DMS79 treated with DMSO at 0.1 percent for 48 hours (cell line): ENCODE measurements at regions not wholly inside any gene's neighbourhood (a gene's known extent, or its start where the extent isn't known, plus 50 kb on each side); places are given as distances from the start of the nearest gene placed in this dataset.
A peak's percentile ranks its signal among the peaks of the same experiment; 100 is the strongest.
"Not testable (repeated sequence)": the region's sequence is repeated elsewhere in the genome, so short reads cannot be mapped to it uniquely, and the experiment has no call there.

ENCODE experiments used
- DNase-seq: peaks from one replicate; lab custom pipeline; 2025; lab: John Stamatoyannopoulos, UW

DNA sequence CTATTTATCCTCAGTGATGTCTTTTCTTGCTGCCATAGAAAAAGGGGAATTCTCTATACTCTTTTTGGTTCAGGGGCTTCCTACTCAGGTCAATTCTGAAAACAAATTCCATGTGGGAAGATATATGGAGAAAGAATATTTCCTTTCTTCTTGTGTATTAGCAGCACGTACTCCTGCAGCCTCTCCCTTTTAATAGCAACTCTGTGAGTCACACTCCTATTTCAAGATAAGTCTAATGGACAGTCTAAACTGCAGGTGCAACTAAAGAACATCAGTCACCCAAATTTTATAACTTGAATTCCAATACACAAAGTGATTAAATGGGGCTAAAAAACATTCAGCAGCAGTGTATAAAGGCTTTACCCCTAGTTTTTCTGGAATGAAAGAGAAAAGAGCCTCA, 942.2 kb downstream of the CNTNAP5 start:
- DNase-seq: no peak

DNA sequence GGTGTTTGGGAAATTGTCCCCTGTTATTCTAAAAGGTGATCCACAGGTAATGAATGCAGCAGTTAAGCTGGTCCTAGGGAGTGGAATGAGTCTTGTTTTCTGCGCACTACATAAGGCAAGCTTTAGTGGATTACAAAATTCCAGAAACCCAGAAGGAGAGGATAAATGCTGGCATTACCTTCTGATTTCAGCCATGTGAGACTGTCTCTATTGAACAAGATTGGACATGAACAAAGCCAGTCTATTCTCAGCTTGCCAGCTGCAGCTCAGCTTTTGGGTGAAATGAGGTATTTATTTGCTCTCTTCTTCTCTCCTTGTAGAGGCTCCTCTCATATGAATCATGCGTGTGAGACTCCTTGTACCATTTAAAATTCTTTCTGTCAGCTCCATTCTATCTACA, 944.9 kb downstream of the CNTNAP5 start:
- peak; percentile 29 for DNase-seq

DNA sequence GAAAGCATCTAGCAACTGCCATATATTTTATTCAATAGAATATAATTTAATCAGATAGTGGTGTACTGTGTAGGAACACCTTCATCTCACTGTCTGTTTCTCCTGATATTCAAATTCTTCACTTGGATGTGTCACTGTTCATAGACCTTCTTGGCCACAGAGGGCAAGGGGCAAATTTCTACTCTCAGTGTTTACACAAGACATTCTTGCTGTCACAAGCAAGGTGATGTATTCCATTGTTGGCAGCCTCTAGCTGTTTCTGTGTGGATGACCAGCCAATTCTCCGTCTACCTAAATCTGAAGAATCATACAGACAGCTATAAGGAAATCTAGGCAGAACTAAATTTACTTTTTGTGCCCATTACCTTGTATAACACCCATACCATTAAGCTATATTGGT, 948.3 kb downstream of the CNTNAP5 start:
- no peak for DNase-seq

DNA sequence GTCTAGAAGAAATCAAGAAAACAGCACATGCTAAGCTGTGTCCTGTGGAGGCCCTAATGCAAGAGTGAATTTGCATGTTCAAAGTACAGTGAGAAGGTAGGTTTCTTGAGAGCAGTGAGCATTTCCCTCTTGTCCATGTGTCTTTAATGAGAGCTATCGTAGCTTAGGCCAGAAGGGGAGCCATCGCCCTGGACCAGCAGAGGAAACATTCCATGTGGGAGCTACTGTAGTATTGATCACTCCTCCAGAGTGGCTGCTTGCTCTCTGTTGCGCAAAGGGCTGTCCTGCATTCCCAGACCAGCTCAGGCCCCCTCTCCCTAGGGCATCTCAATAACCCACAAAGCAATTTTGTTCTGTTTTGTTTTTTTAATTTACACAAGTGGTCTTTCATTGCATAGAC, 950.1 kb downstream of the CNTNAP5 start:
- no peak for DNase-seq

DNA sequence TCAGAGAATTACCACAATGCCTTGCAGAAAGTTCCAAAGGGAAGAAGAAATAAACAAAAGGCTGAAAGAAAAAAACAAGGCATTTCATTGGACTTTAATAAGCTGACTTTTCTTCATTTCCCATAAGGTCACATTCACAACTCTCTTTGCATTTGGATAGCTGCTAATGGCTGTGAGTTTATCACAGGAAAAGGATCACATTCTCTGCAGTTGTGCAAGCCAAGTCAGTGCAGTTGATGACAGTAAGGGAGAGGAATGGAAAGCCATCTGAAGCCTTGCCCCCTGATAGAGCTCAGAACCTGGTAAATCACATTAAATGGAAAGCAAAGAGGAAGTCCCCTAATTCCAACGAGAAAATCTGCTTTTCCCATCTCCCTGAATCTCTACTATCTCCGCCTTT, 950.6 kb downstream of the CNTNAP5 start:
- DNase-seq: no peak

DNA sequence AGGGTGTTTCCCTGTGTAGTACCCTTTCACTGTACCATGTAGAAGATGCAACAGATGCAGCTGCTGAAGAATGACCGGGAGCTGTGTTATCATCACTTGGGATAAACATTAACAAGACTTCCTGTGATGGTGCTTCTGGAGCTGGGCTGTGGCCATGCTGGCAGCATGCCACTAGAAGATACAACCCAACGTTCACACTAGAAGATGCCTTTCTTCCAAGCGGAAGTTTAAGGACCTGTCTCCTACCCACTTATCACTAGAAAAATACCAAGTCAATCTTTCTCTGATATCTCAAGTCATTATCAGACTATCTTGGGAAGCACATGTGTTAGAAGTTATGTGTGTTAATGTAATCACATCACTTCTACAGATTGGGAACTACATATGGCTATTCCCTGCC, 953.5 kb downstream of the CNTNAP5 start:
- no peak for DNase-seq

DNA sequence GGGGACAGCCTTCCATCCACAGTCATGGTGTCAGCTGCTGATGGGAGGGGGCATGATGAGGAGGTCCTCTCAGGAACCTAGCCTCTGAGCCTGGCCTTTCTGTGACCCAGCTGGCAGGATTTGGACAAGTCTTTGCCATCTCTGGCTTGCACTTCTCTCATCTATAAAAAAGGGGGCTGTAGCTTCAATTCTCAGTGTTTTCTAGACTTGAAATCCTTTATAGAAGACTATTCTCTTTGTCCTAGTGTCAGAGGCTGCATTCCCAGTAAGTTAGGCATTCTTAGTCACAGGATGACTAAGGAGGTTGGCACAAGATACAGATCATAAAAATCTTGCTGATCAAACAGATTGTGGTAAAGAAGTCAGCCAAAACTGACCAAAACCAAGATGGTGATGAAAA, 958.5 kb downstream of the CNTNAP5 start:
- no peak for DNase-seq

DNA sequence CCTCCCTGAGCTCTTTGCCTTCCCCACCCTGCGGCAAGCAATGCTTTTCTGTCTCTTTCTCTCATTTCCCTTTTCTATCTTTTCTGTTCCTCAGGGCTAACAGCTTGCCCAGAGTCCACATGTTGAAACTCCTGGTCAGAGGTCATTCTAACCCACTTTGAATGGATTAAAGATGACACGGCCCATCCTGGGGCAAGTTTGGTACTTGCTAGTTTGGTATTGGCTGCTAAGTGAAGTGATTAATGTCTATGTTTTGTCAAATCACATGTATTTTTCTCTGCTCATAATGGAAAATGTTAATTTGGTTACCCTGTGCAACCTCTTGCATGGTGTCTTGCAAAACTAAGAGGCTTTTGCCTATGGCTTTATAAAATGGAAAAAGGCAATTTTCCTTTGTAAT, 960.2 kb downstream of the CNTNAP5 start:
- DNase-seq: no peak

DNA sequence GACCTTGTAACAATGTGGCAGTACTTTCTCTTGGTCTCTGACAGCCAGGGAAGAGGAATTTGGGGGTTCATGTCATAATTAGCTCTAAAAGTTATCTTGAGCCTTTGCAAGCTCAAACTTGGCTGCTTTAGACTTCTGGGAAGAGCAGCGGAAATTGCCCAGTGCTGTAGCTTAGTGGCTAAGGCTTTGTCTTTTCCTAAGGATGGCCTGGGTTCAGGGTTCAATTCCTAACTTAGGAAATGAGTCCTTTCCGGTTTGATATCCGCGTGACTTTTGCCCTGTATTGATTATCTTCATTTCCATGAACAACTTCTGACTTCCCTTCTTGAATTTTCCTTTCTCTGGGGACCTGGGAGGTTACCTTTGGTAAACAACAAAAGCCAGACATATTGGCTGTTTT, 961.0 kb downstream of the CNTNAP5 start:
- no peak for DNase-seq

DNA sequence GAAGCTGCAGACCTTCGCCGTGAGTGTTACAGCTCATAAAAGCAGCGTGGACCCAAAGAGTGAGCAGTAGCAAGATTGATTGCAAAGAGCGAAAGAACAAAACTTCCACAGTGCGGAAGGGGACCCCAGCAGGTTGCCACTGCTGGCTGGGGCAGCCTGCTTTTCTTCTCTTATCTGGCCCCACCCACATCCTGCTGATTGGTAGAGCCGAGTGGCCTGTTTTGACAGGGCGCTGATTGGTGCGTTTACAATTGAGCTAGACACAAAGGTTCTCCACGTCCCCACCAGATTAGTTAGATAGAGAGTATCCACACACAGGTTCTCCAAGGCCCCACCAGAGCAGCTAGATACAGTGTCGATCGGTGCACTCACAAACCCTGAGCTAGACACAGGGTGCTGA, 961.8 kb downstream of the CNTNAP5 start:
- DNase-seq: not testable (repeated sequence)

DNA sequence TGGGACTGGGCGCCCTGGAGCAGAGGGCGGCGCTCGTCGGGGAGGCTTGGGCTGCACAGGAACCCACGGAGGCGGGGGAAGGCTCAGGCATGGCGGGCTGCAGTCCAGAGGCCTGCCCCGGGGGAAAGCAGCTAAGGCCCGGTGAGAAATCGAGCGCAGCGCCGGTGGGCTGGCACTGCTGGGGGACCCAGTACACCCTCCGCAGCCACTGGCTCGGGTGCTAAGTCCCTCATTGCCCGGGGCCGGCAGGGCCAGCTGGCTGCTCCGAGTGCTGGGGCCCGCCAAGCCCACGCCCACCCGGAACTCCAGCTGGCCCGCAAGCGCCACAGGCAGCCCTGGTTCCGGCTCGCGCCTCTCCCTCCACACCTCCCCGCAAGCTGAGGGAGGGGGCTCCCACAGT, 962.3 kb downstream of the CNTNAP5 start:
- DNase-seq: not testable (repeated sequence)

DNA sequence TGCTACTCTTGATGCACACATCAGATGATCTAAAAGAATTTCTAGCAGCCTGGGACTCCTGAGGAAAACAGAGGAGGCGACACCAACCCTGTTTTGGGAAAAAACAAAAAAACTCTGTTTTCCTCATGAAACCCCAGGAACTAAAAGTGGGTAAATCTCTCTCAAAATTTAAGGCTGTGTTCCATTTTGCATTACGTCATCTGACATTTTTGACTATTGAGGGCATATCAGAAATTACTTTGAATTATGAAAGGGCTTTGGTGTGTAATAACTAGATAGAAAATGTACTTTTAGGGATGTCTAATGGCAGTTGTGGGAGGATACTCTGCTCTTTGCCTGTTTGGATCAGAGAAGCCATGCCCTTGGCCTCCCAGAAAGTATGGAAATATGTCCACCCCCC, 963.0 kb downstream of the CNTNAP5 start:
- no peak for DNase-seq

DNA sequence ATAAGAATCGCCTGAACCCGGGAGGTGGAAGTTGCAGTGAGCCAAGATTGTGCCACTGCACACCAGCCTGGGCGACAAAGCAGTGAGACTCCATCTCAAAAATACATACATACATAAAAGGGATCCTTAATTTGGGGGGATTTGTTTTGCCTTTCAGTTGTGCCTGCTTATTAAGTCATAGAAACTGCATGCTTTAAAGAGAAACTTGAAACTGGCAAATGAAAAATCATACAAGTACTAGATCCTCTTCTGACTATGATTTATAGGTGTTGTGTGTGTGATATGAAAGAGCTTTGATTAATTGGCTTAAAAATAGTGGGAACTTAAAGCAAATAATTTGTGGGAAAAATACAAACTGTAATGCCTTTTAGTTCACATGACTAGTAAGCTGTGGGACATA, 963.7 kb downstream of the CNTNAP5 start:
- no peak for DNase-seq

DNA sequence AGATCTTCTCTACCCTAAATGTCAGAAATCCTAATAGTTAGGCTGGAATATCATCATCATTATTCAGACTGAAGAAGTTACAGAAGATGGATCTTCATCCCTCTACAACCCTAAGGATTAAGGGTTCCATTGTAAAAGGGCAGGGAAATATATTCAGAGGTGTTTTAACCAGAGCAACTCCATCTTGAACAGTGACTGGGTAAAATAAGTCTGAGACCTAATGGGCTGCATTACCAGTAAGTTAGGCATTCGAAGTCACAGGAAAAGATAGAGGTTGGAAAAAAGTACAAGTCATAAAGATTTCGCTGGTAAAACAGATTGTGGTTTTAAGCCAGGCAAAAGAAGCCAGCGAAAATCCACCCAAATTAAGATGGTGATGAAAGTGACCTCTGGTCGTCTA, 968.7 kb downstream of the CNTNAP5 start:
- no peak for DNase-seq

DNA sequence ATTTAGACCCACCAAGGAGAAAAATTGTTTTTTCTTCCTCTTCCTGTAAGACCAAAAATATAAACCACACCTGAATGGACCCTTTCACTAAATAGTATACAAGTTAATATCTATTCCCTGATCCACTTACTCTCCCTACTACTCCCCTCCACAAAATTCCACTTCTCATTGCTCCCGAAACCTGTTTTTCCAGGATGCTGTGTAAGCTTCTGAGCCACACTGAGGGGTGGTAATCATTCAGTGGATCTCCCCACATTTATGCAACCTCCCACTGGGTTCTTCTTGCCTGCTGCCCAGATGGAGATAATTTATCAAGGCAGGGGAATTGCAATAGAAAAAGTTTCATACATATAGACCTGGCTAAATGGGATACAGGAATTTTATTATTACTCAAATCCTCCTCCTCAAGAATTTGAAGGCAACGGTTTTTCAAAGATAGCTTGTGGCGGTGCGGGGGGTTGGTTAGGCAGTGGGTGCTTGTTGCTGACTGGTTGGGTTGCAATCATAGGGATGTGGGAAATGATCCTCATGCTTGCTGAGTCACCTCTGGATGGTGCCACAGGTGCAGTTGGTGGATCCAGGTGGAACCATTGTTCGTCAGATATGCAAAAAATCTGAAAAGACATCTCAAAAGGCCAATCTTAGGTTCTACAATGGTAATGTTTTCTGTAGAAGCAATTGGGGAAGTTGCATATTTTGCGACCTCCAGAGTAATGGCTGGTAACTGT, 970.3 kb downstream of the CNTNAP5 start:
- no peak for DNase-seq

DNA sequence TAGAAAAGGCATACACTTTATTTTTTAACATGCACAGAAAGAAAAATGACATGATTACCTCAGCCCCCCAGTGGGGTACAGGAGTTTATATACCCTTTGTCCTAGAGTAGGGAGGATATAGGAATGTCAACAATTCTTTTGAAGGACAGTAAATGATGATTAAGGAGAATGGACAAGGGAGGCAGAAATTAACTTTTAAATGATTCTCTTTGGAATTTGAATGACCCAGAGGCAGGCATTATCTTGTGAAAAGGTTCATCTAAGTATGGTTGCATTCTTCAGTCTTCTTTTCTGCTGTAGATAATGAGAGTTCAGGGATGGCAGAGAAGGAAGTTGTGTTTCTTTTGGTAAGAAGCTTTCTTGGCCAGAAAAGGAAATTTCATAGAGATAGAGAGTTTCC, 971.3 kb downstream of the CNTNAP5 start:
- DNase-seq: no peak

DNA sequence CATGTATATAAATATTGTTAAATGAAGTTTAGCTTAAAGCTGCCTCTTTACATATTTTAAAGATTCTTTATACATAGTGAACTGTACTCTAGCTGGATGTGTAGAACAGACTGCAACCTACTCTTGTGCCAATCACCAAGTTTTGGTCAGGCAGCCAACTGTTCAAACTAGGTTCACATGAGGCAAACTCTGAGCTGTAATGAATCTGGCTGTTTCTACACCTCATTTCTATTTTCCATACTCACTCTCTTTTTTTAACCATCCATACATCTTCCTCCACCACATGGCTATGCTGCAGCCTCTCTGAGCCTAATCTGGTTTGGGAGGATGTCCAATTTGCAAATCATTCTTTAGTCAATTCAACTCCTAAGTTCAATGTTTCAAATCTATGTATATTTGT, 974.8 kb downstream of the CNTNAP5 start:
- DNase-seq: no peak

DNA sequence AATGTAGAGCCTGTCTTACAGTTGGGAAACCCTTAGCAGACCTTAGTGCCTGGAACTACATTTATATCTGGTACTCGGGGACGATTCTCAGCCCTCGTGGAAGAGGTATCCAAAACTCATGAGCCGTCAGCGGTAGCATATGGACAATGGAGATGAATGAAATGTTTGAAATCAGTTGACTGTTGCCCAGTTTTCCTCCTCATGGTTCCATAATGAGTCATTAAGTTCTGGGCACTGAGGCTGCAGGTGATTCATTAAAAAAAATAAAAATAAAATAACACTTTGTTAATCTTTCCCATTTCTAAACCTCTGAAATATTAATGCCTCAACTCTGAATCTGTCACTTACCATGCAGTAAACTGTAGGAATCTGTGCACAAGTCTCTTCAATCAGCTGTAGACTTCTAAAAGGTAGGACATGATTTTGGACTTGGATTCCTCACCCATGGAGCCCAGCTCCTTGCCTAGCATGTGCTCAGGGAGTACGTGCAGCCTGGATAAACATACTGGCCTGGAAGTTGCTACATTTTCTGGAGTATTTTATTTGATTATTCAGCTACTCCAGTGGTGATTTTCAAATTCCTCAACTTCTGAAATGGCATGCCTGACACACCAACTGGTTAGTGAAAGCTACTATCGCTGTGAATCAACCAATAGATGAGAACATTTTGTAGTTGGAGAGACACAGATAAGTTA, 979.2 kb downstream of the CNTNAP5 start:
- no peak for DNase-seq

DNA sequence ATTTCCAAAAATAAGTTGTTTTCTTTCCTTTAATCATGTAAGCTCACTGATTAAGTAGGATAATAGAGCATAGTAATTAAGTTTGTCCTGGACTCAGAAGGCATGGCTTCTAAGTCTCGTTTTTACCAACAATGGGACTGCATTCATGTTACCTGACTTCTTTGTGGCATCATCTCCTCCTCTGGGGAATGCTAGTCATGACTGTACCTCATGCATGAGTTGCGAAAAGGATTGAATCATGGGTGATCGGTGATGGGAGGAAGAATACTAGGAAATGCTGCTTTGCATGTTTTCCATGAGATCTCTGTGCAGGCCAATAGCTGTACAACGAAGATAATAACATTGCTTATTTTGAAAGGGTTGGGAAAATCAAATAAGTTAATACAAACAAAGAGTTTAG, 981.6 kb downstream of the CNTNAP5 start:
- DNase-seq: no peak

DNA sequence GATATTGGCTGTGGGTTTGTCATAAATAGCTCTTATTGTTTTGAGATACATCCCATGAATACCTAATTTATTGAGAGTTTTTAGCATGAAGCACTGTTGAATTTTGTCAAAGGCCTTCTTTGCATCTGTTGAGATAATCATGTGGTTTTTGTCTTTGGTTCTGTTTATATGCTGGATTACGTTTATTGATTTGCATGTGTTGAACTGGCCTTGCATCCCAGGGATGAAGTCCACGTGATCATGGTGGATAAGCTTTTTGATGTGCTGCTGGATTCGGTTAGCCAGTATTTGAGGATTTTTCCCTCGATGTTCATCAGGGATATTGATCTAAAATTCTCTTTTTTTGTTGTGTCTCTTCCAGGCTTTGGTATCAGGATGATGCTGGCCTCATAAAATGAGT, 1003.6 kb downstream of the CNTNAP5 start:
- not testable (repeated sequence) for DNase-seq

DNA sequence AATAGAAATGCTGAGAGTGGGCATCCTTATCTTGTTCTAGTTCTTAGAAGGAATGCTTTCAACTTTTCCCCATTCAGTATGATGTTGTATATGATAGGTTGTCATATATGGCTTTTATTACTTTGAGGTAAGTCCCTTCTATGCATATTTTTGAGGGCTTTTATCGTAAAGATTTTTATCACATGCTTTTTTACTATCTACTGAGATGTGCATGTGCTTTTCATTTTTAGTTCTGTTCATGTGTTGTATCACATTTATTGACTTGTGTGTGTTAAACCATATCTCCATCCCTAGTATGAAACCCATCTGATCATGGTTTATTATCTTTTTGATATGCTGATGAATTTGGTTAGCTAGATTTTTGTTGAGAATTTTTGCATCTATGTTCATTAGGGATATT, 1008.8 kb downstream of the CNTNAP5 start:
- DNase-seq: no peak

DNA sequence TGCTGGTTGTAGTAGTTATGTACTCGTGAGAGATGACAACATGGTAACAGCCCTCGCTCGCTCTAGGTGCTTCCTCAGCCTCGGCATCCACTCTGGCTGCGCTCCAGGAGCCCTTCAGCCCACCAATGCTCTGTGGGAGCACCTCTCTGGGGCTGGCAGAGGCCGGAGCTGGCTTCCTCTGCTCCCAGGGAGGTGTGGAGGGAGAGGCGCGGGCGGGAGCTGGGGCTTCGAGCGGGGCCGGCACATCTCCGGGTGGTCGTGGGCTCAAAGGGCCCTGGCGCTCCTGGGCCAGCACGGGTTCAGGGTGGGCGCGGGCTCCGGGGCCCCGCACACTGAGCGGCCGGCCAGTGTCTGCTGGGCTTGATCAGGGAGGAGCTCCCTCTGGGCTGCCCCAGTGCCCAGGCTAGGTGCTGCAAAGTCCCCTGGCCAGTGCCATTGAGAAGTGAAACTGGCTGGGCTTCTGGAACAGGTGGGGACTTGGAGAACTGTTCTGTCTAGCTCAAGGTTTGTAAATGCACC, 1012.1 kb downstream of the CNTNAP5 start:
- DNase-seq: no peak

DNA sequence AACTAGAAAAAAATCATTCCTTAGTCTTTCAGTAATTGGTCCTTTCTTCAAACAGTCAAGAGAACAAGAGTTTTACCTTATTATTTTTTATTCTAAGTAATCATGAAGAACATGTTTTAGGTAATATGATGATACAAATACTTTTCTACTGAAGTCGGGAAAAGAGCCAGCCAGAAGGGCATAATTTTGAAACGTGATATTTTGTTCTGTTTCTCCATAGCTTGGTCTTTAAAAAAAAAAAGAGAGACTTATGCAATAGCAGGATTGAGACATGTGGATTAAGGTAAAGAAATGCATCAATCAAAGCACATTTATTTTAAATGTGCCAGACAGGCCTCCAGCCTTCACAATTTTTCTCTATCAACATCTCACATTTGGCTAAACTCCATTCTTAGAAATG, 1016.8 kb downstream of the CNTNAP5 start:
- DNase-seq: no peak

DNA sequence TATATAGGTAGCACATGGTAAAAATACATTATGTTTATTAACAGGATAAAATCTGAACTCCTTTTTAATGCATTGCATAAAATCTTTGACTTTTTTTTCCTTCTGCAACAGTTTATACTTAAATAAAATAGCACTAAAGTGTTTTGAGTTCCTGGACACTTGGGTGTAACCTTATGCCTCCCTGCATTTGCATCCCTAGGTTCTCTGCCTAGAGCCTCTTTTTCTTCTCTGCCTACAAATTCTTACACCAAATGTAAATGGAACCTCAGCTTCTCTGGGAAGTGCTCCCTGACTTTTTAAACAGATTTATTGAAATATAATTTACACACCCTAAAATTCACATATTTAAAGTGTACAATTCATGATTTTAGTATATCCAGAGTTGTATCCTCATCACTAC, 1017.6 kb downstream of the CNTNAP5 start:
- DNase-seq: no peak
